HEK293 (cell line): ENCODE measurements at regions not wholly inside any gene's neighbourhood (a gene's known extent, or its start where the extent isn't known, plus 50 kb on each side); places are given as distances from the start of the nearest gene placed in this dataset.

ENCODE experiments used
- MYNN ChIP-seq: fragments of 450-650 bp; formaldehyde crosslinking; IDR thresholded peaks from 2 replicates; pipeline ENCODE4 v1.5.1; 2016; ENCODE audit warnings: missing biosample characterization, missing genetic modification characterization, borderline replicate concordance
- OSR2 ChIP-seq: fragments of 450-650 bp; formaldehyde crosslinking; IDR thresholded peaks from 2 replicates; pipeline ENCODE4 v1.5.1; 2016; ENCODE audit warnings: missing biosample characterization, missing genetic modification characterization
- YY1 ChIP-seq: fragments of 450-650 bp; formaldehyde crosslinking; IDR thresholded peaks from 2 replicates; pipeline ENCODE4 v1.5.1; 2018; ENCODE audit warnings: missing biosample characterization, missing genetic modification characterization
- ZNF10 ChIP-seq: fragments of 450-650 bp; formaldehyde crosslinking; IDR thresholded peaks from 2 replicates; pipeline ENCODE4 v1.5.1; 2017; ENCODE audit warnings: missing biosample characterization, missing genetic modification characterization
- ZNF16 ChIP-seq: fragments of 450-650 bp; formaldehyde crosslinking; IDR thresholded peaks from 2 replicates; pipeline ENCODE4 v1.5.1; 2016; ENCODE audit warnings: low read depth, missing biosample characterization, missing genetic modification characterization
- ZNF221 ChIP-seq: fragments of 450-650 bp; formaldehyde crosslinking; IDR thresholded peaks from 2 replicates; pipeline ENCODE4 v1.5.1; 2017; ENCODE audit warnings: missing biosample characterization, missing genetic modification characterization, borderline replicate concordance
- ZNF274 ChIP-seq, 2 experiments: fragments of 200-500 bp in 1 of 2; fragments of 450-650 bp in 1 of 2; sonication (Bioruptor generic) in 1 of 2; formaldehyde crosslinking in 1 of 2; IDR thresholded peaks; 2 replicates each; pipeline versions ENCODE4 v1.5.1 to v1.6.1; 2014 to 2016; ENCODE audit warnings: borderline replicate concordance in 1 of 2, inconsistent platforms in 1 of 2, low read length in 1 of 2, missing biosample characterization in 1 of 2, missing genetic modification characterization in 1 of 2
- ZNF501 ChIP-seq: fragments of 450-650 bp; formaldehyde crosslinking; IDR thresholded peaks from 2 replicates; pipeline ENCODE4 v1.5.1; 2016; ENCODE audit warnings: missing biosample characterization, missing genetic modification characterization
- ZNF792 ChIP-seq: fragments of 450-650 bp; formaldehyde crosslinking; IDR thresholded peaks from 2 replicates; pipeline ENCODE4 v1.5.1; 2016; ENCODE audit warnings: missing biosample characterization, missing genetic modification characterization
- TF ChIP-seq, protein P1 (sequence below): fragments of 450-650 bp; formaldehyde crosslinking; IDR thresholded peaks from 2 replicates; pipeline ENCODE4 v1.5.1; 2016; ENCODE audit warnings: missing biosample characterization, missing genetic modification characterization
- TF ChIP-seq, protein P2 (sequence below): fragments of 450-650 bp; formaldehyde crosslinking; IDR thresholded peaks from 2 replicates; pipeline ENCODE4 v1.5.1; 2016; ENCODE audit warnings: missing biosample characterization, missing genetic modification characterization, borderline replicate concordance
- TF ChIP-seq, protein P3 (sequence below): fragments of 450-650 bp; formaldehyde crosslinking; IDR thresholded peaks from 2 replicates; pipeline ENCODE4 v1.5.1; 2016; ENCODE audit warnings: missing biosample characterization, missing genetic modification characterization, borderline replicate concordance
- TF ChIP-seq, protein P4 (sequence below): fragments of 450-650 bp; formaldehyde crosslinking; IDR thresholded peaks from 2 replicates; pipeline ENCODE4 v1.5.1; 2016; ENCODE audit warnings: missing biosample characterization, missing genetic modification characterization

DNA sequence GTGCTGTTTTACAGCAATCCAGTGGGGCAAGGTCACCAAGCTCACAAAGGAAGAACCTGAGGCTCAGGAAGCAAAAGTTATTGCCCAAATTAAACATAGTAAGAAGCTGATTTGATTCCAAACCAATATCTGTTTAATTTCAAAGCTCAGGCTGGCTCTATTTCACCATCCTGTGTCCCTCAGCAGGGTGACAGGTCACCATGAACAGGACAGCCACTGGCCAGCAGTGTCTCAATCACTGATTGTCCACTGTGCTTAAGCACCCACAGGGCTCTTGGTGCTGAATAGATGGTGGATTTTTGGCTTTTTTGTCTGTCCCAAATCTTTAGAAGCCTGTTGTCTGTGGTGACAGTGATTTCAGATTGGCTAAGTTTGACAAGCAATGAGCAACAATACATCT is 146.4 kb upstream of the ZNF32 start:
- no peak for TF ChIP-seq OSR2 (tag by site-specific recombination)
- TF ChIP-seq ZNF10: no peak
- TF ChIP-seq, protein P1, sequence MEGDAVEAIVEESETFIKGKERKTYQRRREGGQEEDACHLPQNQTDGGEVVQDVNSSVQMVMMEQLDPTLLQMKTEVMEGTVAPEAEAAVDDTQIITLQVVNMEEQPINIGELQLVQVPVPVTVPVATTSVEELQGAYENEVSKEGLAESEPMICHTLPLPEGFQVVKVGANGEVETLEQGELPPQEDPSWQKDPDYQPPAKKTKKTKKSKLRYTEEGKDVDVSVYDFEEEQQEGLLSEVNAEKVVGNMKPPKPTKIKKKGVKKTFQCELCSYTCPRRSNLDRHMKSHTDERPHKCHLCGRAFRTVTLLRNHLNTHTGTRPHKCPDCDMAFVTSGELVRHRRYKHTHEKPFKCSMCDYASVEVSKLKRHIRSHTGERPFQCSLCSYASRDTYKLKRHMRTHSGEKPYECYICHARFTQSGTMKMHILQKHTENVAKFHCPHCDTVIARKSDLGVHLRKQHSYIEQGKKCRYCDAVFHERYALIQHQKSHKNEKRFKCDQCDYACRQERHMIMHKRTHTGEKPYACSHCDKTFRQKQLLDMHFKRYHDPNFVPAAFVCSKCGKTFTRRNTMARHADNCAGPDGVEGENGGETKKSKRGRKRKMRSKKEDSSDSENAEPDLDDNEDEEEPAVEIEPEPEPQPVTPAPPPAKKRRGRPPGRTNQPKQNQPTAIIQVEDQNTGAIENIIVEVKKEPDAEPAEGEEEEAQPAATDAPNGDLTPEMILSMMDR (tag by site-specific recombination): no peak
- no peak for TF ChIP-seq ZNF274 (IDR thresholded peaks at IDR 0.05; ENCODE audit: low read length)
- TF ChIP-seq ZNF274 (tag by site-specific recombination; IDR thresholded peaks at IDR 0.05; ENCODE audit: borderline replicate concordance): no peak
- TF ChIP-seq ZNF501: no peak
- TF ChIP-seq ZNF792: no peak
- TF ChIP-seq, protein P2, sequence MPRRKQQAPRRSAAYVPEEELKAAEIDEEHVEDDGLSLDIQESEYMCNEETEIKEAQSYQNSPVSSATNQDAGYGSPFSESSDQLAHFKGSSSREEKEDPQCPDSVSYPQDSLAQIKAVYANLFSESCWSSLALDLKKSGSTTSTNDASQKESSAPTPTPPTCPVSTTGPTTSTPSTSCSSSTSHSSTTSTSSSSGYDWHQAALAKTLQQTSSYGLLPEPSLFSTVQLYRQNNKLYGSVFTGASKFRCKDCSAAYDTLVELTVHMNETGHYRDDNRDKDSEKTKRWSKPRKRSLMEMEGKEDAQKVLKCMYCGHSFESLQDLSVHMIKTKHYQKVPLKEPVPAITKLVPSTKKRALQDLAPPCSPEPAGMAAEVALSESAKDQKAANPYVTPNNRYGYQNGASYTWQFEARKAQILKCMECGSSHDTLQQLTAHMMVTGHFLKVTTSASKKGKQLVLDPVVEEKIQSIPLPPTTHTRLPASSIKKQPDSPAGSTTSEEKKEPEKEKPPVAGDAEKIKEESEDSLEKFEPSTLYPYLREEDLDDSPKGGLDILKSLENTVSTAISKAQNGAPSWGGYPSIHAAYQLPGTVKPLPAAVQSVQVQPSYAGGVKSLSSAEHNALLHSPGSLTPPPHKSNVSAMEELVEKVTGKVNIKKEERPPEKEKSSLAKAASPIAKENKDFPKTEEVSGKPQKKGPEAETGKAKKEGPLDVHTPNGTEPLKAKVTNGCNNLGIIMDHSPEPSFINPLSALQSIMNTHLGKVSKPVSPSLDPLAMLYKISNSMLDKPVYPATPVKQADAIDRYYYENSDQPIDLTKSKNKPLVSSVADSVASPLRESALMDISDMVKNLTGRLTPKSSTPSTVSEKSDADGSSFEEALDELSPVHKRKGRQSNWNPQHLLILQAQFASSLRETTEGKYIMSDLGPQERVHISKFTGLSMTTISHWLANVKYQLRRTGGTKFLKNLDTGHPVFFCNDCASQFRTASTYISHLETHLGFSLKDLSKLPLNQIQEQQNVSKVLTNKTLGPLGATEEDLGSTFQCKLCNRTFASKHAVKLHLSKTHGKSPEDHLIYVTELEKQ (tag by site-specific recombination): no peak
- TF ChIP-seq, protein P3, sequence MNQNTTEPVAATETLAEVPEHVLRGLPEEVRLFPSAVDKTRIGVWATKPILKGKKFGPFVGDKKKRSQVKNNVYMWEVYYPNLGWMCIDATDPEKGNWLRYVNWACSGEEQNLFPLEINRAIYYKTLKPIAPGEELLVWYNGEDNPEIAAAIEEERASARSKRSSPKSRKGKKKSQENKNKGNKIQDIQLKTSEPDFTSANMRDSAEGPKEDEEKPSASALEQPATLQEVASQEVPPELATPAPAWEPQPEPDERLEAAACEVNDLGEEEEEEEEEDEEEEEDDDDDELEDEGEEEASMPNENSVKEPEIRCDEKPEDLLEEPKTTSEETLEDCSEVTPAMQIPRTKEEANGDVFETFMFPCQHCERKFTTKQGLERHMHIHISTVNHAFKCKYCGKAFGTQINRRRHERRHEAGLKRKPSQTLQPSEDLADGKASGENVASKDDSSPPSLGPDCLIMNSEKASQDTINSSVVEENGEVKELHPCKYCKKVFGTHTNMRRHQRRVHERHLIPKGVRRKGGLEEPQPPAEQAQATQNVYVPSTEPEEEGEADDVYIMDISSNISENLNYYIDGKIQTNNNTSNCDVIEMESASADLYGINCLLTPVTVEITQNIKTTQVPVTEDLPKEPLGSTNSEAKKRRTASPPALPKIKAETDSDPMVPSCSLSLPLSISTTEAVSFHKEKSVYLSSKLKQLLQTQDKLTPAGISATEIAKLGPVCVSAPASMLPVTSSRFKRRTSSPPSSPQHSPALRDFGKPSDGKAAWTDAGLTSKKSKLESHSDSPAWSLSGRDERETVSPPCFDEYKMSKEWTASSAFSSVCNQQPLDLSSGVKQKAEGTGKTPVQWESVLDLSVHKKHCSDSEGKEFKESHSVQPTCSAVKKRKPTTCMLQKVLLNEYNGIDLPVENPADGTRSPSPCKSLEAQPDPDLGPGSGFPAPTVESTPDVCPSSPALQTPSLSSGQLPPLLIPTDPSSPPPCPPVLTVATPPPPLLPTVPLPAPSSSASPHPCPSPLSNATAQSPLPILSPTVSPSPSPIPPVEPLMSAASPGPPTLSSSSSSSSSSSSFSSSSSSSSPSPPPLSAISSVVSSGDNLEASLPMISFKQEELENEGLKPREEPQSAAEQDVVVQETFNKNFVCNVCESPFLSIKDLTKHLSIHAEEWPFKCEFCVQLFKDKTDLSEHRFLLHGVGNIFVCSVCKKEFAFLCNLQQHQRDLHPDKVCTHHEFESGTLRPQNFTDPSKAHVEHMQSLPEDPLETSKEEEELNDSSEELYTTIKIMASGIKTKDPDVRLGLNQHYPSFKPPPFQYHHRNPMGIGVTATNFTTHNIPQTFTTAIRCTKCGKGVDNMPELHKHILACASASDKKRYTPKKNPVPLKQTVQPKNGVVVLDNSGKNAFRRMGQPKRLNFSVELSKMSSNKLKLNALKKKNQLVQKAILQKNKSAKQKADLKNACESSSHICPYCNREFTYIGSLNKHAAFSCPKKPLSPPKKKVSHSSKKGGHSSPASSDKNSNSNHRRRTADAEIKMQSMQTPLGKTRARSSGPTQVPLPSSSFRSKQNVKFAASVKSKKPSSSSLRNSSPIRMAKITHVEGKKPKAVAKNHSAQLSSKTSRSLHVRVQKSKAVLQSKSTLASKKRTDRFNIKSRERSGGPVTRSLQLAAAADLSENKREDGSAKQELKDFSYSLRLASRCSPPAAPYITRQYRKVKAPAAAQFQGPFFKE (tag by site-specific recombination): no peak
- TF ChIP-seq YY1: no peak
- no peak for TF ChIP-seq ZNF221 (tag by site-specific recombination)
- TF ChIP-seq MYNN (tag by site-specific recombination): no peak
- TF ChIP-seq, protein P4, sequence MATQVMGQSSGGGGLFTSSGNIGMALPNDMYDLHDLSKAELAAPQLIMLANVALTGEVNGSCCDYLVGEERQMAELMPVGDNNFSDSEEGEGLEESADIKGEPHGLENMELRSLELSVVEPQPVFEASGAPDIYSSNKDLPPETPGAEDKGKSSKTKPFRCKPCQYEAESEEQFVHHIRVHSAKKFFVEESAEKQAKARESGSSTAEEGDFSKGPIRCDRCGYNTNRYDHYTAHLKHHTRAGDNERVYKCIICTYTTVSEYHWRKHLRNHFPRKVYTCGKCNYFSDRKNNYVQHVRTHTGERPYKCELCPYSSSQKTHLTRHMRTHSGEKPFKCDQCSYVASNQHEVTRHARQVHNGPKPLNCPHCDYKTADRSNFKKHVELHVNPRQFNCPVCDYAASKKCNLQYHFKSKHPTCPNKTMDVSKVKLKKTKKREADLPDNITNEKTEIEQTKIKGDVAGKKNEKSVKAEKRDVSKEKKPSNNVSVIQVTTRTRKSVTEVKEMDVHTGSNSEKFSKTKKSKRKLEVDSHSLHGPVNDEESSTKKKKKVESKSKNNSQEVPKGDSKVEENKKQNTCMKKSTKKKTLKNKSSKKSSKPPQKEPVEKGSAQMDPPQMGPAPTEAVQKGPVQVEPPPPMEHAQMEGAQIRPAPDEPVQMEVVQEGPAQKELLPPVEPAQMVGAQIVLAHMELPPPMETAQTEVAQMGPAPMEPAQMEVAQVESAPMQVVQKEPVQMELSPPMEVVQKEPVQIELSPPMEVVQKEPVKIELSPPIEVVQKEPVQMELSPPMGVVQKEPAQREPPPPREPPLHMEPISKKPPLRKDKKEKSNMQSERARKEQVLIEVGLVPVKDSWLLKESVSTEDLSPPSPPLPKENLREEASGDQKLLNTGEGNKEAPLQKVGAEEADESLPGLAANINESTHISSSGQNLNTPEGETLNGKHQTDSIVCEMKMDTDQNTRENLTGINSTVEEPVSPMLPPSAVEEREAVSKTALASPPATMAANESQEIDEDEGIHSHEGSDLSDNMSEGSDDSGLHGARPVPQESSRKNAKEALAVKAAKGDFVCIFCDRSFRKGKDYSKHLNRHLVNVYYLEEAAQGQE: no peak
- TF ChIP-seq ZNF16 (tag by site-specific recombination): no peak
